Thyroid gland (tissue), 4 donors: ENCODE measurements at regions not wholly inside any gene's neighbourhood (a gene's known extent, or its start where the extent isn't known, plus 50 kb on each side); places are given as distances from the start of the nearest gene placed in this dataset.

Experiments used
- DNase-seq, 2 donors: peaks; one replicate each; pipeline ENCODE4 v3.0.0-alpha.2; 2019
- H3K27ac ChIP-seq, 3 donors: fragments of 200-600 bp; sonication (generic); 1 replicate in 2 of 3; 2 replicates in 1 of 3; pipeline ENCODE4 v1.5.1; 2016 to 2019; ENCODE audit warnings: mild to moderate bottlenecking in 1 of 3, moderate library complexity in 1 of 3
- H3K27me3 ChIP-seq: fragments of 200-600 bp; sonication (generic); one replicate; pipeline ENCODE4 v1.5.1; 2019
- H3K36me3 ChIP-seq, 2 donors: fragments of 200-600 bp; sonication (generic); one replicate each; pipeline ENCODE4 v1.5.1; 2016 to 2019
- H3K4me1 ChIP-seq, 2 donors: fragments of 200-600 bp; sonication (generic); one replicate each; pipeline ENCODE4 v1.5.1; 2017 to 2019
- H3K4me3 ChIP-seq, 3 donors: fragments of 200-600 bp; sonication (generic); replicated peaks in 1 of 3; 1 replicate in 2 of 3; 2 replicates in 1 of 3; pipeline ENCODE4 v1.5.1; 2016; ENCODE audit warnings: mild to moderate bottlenecking in 1 of 3
- H3K9me3 ChIP-seq: fragments of 200-600 bp; sonication (generic); one replicate; pipeline ENCODE4 v1.5.1; 2017
- CTCF ChIP-seq, 6 experiments: fragments of 200-600 bp in 3 of 6; fragments of 450-650 bp in 3 of 6; sonication (generic) in 3 of 6; IDR thresholded peaks; one replicate each; pipeline ENCODE4 v1.5.1; 2016 to 2019; ENCODE audit warnings: antibody characterized with exemption in 6 of 6, mild to moderate bottlenecking in 2 of 6, inconsistent platforms in 1 of 6, moderate library complexity in 1 of 6
- POLR2A ChIP-seq, 2 donors: fragments of 450-650 bp; IDR thresholded peaks; one replicate each; pipeline ENCODE4 v1.6.1; 2017; ENCODE audit warnings: antibody characterized with exemption in 2 of 2, mild to moderate bottlenecking in 2 of 2, moderate library complexity in 1 of 2
- WGBS, 2 donors: methylation state at CpG; one replicate each; pipeline ENCODE4 v1.1.5; 2017; 5-methylcytosine and 5-hydroxymethylcytosine counted together
- intact Hi-C: fragments of 100-400 bp; cut with DNase I; formaldehyde crosslinking; loops from one replicate; pipeline ENCODE4 v1.15.1; 2023

- no peaks in the 10 kb centered on the region for H3K27me3 ChIP-seq
- H3K36me3 ChIP-seq = no peaks in the 10 kb centered on the region
- no peaks in the 10 kb centered on the region for H3K9me3 ChIP-seq
- no peak overlapping the region for H3K27ac ChIP-seq
- no peak for TF ChIP-seq POLR2A (IDR thresholded peaks at IDR 0.05)
- TF ChIP-seq CTCF (IDR thresholded peaks at IDR 0.05) = no peak
- no peak for DNase-seq
- intact Hi-C loops = no loop called here
- H3K4me3 ChIP-seq = no peak overlapping the region
- no peaks in the 10 kb centered on the region for H3K4me1 ChIP-seq
These were observed 1669.3 kb upstream of the CDH9 start for GRCh38 chr5:28707706-28708105.

GRCh38 chr5:28703651-28704260 lies 1665.4 kb upstream of the CDH9 start:
- intact Hi-C loops = no loop called here
- no peak overlapping the region for H3K4me3 ChIP-seq
- no peak for DNase-seq
- 32 to 54% methylated on average over 1 of the region's 1 CpG for WGBS, 2 donors
- no peak for TF ChIP-seq CTCF (IDR thresholded peaks at IDR 0.05)
- no peak for TF ChIP-seq POLR2A (IDR thresholded peaks at IDR 0.05)
- H3K36me3 ChIP-seq = no peaks in the 10 kb centered on the region
- no peaks in the 10 kb centered on the region for H3K4me1 ChIP-seq
- no peak overlapping the region for H3K27ac ChIP-seq
- no peaks in the 10 kb centered on the region for H3K9me3 ChIP-seq
- no peaks in the 10 kb centered on the region for H3K27me3 ChIP-seq

GRCh38 chr5:28691526-28691925 lies 1653.1 kb upstream of the CDH9 start:
- H3K9me3 ChIP-seq = no peaks in the 10 kb centered on the region
- no peaks in the 10 kb centered on the region for H3K4me1 ChIP-seq
- no peak overlapping the region for H3K4me3 ChIP-seq
- TF ChIP-seq POLR2A (IDR thresholded peaks at IDR 0.05) (no peak), CTCF (IDR thresholded peaks at IDR 0.05) (no peak)
- no peaks in the 10 kb centered on the region for H3K36me3 ChIP-seq
- intact Hi-C loops = no loop called here
- DNase-seq = no peak
- H3K27ac ChIP-seq = no peak overlapping the region
- no peaks in the 10 kb centered on the region for H3K27me3 ChIP-seq

GRCh38 chr5:28685794-28686193 lies 1647.4 kb upstream of the CDH9 start:
- no peak overlapping the region for H3K4me3 ChIP-seq
- no peaks in the 10 kb centered on the region for H3K4me1 ChIP-seq
- WGBS, 2 donors = 81 to 82% methylated on average over 6 of the region's 6 CpGs
- no peak for DNase-seq
- no peaks in the 10 kb centered on the region for H3K36me3 ChIP-seq
- TF ChIP-seq CTCF (IDR thresholded peaks at IDR 0.05) (no peak), POLR2A (IDR thresholded peaks at IDR 0.05) (no peak)
- no peak overlapping the region for H3K27ac ChIP-seq
- no peaks in the 10 kb centered on the region for H3K27me3 ChIP-seq
- intact Hi-C loops = no loop called here
- no peaks in the 10 kb centered on the region for H3K9me3 ChIP-seq

GRCh38 chr5:28678899-28679298 lies 1640.5 kb upstream of the CDH9 start:
- Histone ChIP-seq H3K9me3 (no peaks in the 10 kb centered on the region), H3K27ac (no peak overlapping the region), H3K4me3 (no peak overlapping the region), H3K4me1 (no peaks in the 10 kb centered on the region), H3K36me3 (no peaks in the 10 kb centered on the region), H3K27me3 (no peaks in the 10 kb centered on the region)
- no peak for TF ChIP-seq CTCF (IDR thresholded peaks at IDR 0.05)
- no peak for TF ChIP-seq POLR2A (IDR thresholded peaks at IDR 0.05)
- no peak for DNase-seq
- intact Hi-C loops = no loop called here
